ENCODE measurements at regions not wholly inside any gene's neighbourhood (a gene's known extent, or its start where the extent isn't known, plus 50 kb on each side); places are given as distances from the start of the nearest gene placed in this dataset.
"Not testable (repeated sequence)": the region's sequence is repeated elsewhere in the genome, so short reads cannot be mapped to it uniquely, and the experiment has no call there.

- DNase-seq (ENCODE audit: low spot score) = not testable (repeated sequence)
These were observed 63.2 kb upstream of the IER3 start for GRCh38 chr6:30807566-30807965.

- DNase-seq (ENCODE audit: low spot score) = no peak
These were observed 62.3 kb upstream of the IER3 start for GRCh38 chr6:30806581-30807183.

GRCh38 chr6:30804333-30804732, 60.0 kb upstream of the IER3 start:
- no peak for DNase-seq (ENCODE audit: low spot score)

- DNase-seq (ENCODE audit: low spot score) = no peak
These were observed 58.4 kb upstream of the IER3 start for GRCh38 chr6:30802731-30803130.

GRCh38 chr6:30801950-30802349, 57.6 kb upstream of the IER3 start:
- DNase-seq (ENCODE audit: low spot score) = no peak

GRCh38 chr6:30800871-30801270, 56.5 kb upstream of the IER3 start:
- peak; percentile 67 for DNase-seq (ENCODE audit: low spot score)

- DNase-seq (ENCODE audit: low spot score) = no peak
These were observed 54.9 kb upstream of the IER3 start for GRCh38 chr6:30799210-30799609.

GRCh38 chr6:30798494-30798893, 54.1 kb upstream of the IER3 start:
- DNase-seq (ENCODE audit: low spot score) = no peak

- DNase-seq (ENCODE audit: low spot score) = no peak
These were observed 51.4 kb upstream of the IER3 start for GRCh38 chr6:30795549-30796293.

Measured in umbilical cord (tissue), 1 donor.